WTC11 (cell line): ENCODE measurements at regions not wholly inside any gene's neighbourhood (a gene's known extent, or its start where the extent isn't known, plus 50 kb on each side); places are given as distances from the start of the nearest gene placed in this dataset.

Source experiments
- AFF4 ChIP-seq: sonication (generic); formaldehyde crosslinking; IDR thresholded peaks from 2 replicates; pipeline ENCODE4 v1.8.1; 2023; ENCODE audit warnings: mild to moderate bottlenecking, missing genetic modification reagents, borderline replicate concordance
- ATF2 ChIP-seq: sonication (generic); formaldehyde crosslinking; IDR thresholded peaks from 2 replicates; pipeline ENCODE4 v1.8.1; 2022; ENCODE audit warnings: low read depth, missing genetic modification reagents, borderline replicate concordance
- CTCF ChIP-seq: fragments of 200-600 bp; IDR thresholded peaks from 2 replicates; pipeline ENCODE4 v1.8.0; 2022; ENCODE audit warnings: antibody characterized with exemption
- E2F1 ChIP-seq: sonication (generic); formaldehyde crosslinking; IDR thresholded peaks from 2 replicates; pipeline ENCODE4 v1.8.0; 2022; ENCODE audit warnings: mild to moderate bottlenecking, missing genetic modification reagents
- FOXK1 ChIP-seq: sonication (generic); formaldehyde crosslinking; IDR thresholded peaks from 2 replicates; pipeline ENCODE4 v1.8.0; 2022; ENCODE audit warnings: mild to moderate bottlenecking, moderate library complexity, missing genetic modification reagents
- FOXP4 ChIP-seq: sonication (generic); formaldehyde crosslinking; IDR thresholded peaks from 2 replicates; pipeline ENCODE4 v1.8.0; 2022; ENCODE audit warnings: mild to moderate bottlenecking, missing genetic modification reagents
- IRF2 ChIP-seq: sonication (generic); formaldehyde crosslinking; IDR thresholded peaks from 2 replicates; pipeline ENCODE4 v1.8.0; 2022; ENCODE audit warnings: low read depth, missing genetic modification reagents, borderline replicate concordance
- MAX ChIP-seq: sonication (generic); formaldehyde crosslinking; IDR thresholded peaks from 2 replicates; pipeline ENCODE4 v1.8.0; 2022; ENCODE audit warnings: mild to moderate bottlenecking, missing genetic modification reagents
- SMAD3 ChIP-seq: sonication (generic); formaldehyde crosslinking; IDR thresholded peaks from 2 replicates; pipeline ENCODE4 v1.8.0; 2022; ENCODE audit warnings: missing genetic modification reagents, mild to moderate bottlenecking, borderline replicate concordance
- ZNF121 ChIP-seq: sonication (generic); formaldehyde crosslinking; IDR thresholded peaks from 2 replicates; pipeline ENCODE4 v1.8.0; 2023; ENCODE audit warnings: missing genetic modification reagents
- ZNF416 ChIP-seq: fragments of 250-450 bp; sonication (Bioruptor Pico); IDR thresholded peaks from 2 replicates; pipeline ENCODE4 v1.9.0; 2021; ENCODE audit warnings: mild to moderate bottlenecking, inconsistent platforms

- no peak for TF ChIP-seq CTCF
- TF ChIP-seq FOXK1 (CRISPR knock-in tag): no peak
- TF ChIP-seq MAX (CRISPR knock-in tag): no peak
- no peak for TF ChIP-seq FOXP4 (CRISPR knock-in tag)
- no peak for TF ChIP-seq SMAD3
- no peak for TF ChIP-seq ATF2
- no peak for TF ChIP-seq ZNF416 (CRISPR knock-in tag)
- no peak for TF ChIP-seq AFF4 (CRISPR knock-in tag)
- TF ChIP-seq E2F1 (CRISPR knock-in tag): no peak
- TF ChIP-seq IRF2 (CRISPR knock-in tag): no peak
- no peak for TF ChIP-seq ZNF121
These were observed 272.2 kb upstream of the RASGEF1B start for GRCh38 chr4:81743731-81744435.
